ENCODE measurements at regions not wholly inside any gene's neighbourhood (a gene's known extent, or its start where the extent isn't known, plus 50 kb on each side); places are given as distances from the start of the nearest gene placed in this dataset.
"Not testable (repeated sequence)": the region's sequence is repeated elsewhere in the genome, so short reads cannot be mapped to it uniquely, and the experiment has no call there.

- Histone ChIP-seq H3K27ac (no peak overlapping the region), H3K27me3 (no peaks in the 10 kb centered on the region), H3K36me3 (no peaks in the 10 kb centered on the region), H3K4me3 (no peak overlapping the region), H3K9me3 (no peaks in the 10 kb centered on the region), H3K4me1 (no peaks in the 10 kb centered on the region)
- no peak for DNase-seq (ENCODE audit: low spot score in 2 of 2)
- intact Hi-C loops (cut with DNase I), result no loop called here
- TF ChIP-seq CTCF (IDR thresholded peaks at IDR 0.05), result no peak
Observed at GRCh38 chr16:60646631-60647030, 1389.6 kb downstream of the CDH8 start.

- intact Hi-C loops (cut with DNase I), result no loop called here
- H3K36me3 ChIP-seq, result no peaks in the 10 kb centered on the region
- H3K9me3 ChIP-seq, result no peaks in the 10 kb centered on the region
- no peak overlapping the region for H3K4me3 ChIP-seq
- no peak for TF ChIP-seq CTCF (IDR thresholded peaks at IDR 0.05)
- no peak for DNase-seq (ENCODE audit: low spot score in 2 of 2)
- H3K4me1 ChIP-seq, result no peaks in the 10 kb centered on the region
- no peaks in the 10 kb centered on the region for H3K27me3 ChIP-seq
- H3K27ac ChIP-seq, result no peak overlapping the region
Observed at GRCh38 chr16:60645541-60645940, 1390.7 kb downstream of the CDH8 start.

- no peak for TF ChIP-seq CTCF (IDR thresholded peaks at IDR 0.05)
- no peak for DNase-seq (ENCODE audit: low spot score in 2 of 2)
- Histone ChIP-seq H3K36me3 (no peaks in the 10 kb centered on the region), H3K4me3 (no peak overlapping the region), H3K27ac (no peak overlapping the region), H3K27me3 (no peaks in the 10 kb centered on the region), H3K4me1 (no peaks in the 10 kb centered on the region), H3K9me3 (no peaks in the 10 kb centered on the region)
- intact Hi-C loops (cut with DNase I), result no loop called here
Observed at GRCh38 chr16:60642956-60643355, 1393.3 kb downstream of the CDH8 start.

- Histone ChIP-seq H3K36me3 (no peaks in the 10 kb centered on the region), H3K9me3 (no peaks in the 10 kb centered on the region), H3K4me1 (no peaks in the 10 kb centered on the region), H3K4me3 (no peak overlapping the region), H3K27ac (no peak overlapping the region), H3K27me3 (no peaks in the 10 kb centered on the region)
- intact Hi-C loops (cut with DNase I), result no loop called here
- no peak for DNase-seq (ENCODE audit: low spot score in 2 of 2)
- TF ChIP-seq CTCF (IDR thresholded peaks at IDR 0.05), result no peak
Observed at GRCh38 chr16:60641067-60641665, 1395.1 kb downstream of the CDH8 start.

- TF ChIP-seq CTCF (IDR thresholded peaks at IDR 0.05), result no peak
- Histone ChIP-seq H3K9me3 (no peaks in the 10 kb centered on the region), H3K27me3 (no peaks in the 10 kb centered on the region), H3K36me3 (no peaks in the 10 kb centered on the region), H3K4me1 (no peaks in the 10 kb centered on the region), H3K27ac (no peak overlapping the region), H3K4me3 (no peak overlapping the region)
- intact Hi-C loops (cut with DNase I), result no loop called here
- no peak for DNase-seq (ENCODE audit: low spot score in 2 of 2)
Observed at GRCh38 chr16:60640038-60640437, 1396.2 kb downstream of the CDH8 start.

- H3K4me1 ChIP-seq; H3K4me3 ChIP-seq; H3K9me3 ChIP-seq; DNase-seq (ENCODE audit: low spot score in 2 of 2); H3K27me3 ChIP-seq; intact Hi-C loops (cut with DNase I); H3K27ac ChIP-seq; H3K36me3 ChIP-seq: not testable (repeated sequence)
Observed at GRCh38 chr16:60636636-60637035, 1399.6 kb downstream of the CDH8 start.
